ENCODE measurements at regions not wholly inside any gene's neighbourhood (a gene's known extent, or its start where the extent isn't known, plus 50 kb on each side); places are given as distances from the start of the nearest gene placed in this dataset.

DNA sequence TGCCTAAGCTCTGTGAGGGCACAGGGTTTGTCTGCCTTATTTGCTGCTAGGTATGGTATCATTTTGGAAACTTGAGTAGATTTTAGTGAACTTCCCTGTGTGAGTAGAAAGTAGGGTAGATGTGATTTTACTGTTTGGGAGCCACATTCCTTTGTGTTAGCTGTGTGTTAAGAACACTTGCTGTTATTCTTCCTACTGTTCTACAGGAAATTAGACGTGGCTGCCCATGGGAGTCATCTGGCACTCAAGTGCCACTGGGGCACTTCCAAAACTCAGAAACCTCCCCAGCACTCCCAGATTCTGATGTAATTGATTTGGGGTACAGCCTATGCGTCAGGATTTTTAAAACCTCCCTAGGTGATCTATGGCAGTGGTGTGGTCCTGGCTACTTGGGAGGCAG lies 369.9 kb upstream of the C2CD4B start:
- H2AFZ ChIP-seq (ENCODE audit: low read depth, low read length), result no peak overlapping the region
- no peak overlapping the region for H3K4me3 ChIP-seq (ENCODE audit: low read length)
- H3K9me2 ChIP-seq (ENCODE audit: insufficient read depth, low read length), result no peaks in the 10 kb centered on the region
- no peaks in the 10 kb centered on the region for H3K79me2 ChIP-seq (replicated peaks; ENCODE audit: insufficient read depth, low read length)
- no peaks in the 10 kb centered on the region for H3K27me3 ChIP-seq (ENCODE audit: insufficient read depth, low read depth, low read length)
- no peak overlapping the region for H3K4me2 ChIP-seq (ENCODE audit: low read length)
- no peaks in the 10 kb centered on the region for H3K36me3 ChIP-seq (ENCODE audit: insufficient read depth, low read length)
- H3K27ac ChIP-seq (ENCODE audit: low read length), result no peak overlapping the region
- no peaks in the 10 kb centered on the region for H4K20me1 ChIP-seq (ENCODE audit: insufficient read depth)
- TF ChIP-seq TAF1 (IDR thresholded peaks at IDR 0.05; ENCODE audit: low read depth), result no peak
- no peak for TF ChIP-seq EZH2 (IDR thresholded peaks at IDR 0.05; ENCODE audit: borderline replicate concordance, insufficient read depth, low read length, poor library complexity, severe bottlenecking)
- TF ChIP-seq SMC3 (conservative IDR thresholded peaks at IDR 0.05; ENCODE audit: poor library complexity), result no peak
- TF ChIP-seq, protein P1, sequence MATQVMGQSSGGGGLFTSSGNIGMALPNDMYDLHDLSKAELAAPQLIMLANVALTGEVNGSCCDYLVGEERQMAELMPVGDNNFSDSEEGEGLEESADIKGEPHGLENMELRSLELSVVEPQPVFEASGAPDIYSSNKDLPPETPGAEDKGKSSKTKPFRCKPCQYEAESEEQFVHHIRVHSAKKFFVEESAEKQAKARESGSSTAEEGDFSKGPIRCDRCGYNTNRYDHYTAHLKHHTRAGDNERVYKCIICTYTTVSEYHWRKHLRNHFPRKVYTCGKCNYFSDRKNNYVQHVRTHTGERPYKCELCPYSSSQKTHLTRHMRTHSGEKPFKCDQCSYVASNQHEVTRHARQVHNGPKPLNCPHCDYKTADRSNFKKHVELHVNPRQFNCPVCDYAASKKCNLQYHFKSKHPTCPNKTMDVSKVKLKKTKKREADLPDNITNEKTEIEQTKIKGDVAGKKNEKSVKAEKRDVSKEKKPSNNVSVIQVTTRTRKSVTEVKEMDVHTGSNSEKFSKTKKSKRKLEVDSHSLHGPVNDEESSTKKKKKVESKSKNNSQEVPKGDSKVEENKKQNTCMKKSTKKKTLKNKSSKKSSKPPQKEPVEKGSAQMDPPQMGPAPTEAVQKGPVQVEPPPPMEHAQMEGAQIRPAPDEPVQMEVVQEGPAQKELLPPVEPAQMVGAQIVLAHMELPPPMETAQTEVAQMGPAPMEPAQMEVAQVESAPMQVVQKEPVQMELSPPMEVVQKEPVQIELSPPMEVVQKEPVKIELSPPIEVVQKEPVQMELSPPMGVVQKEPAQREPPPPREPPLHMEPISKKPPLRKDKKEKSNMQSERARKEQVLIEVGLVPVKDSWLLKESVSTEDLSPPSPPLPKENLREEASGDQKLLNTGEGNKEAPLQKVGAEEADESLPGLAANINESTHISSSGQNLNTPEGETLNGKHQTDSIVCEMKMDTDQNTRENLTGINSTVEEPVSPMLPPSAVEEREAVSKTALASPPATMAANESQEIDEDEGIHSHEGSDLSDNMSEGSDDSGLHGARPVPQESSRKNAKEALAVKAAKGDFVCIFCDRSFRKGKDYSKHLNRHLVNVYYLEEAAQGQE (IDR thresholded peaks at IDR 0.05; ENCODE audit: borderline replicate concordance), result no peak
- TF ChIP-seq POLR2AphosphoS5 (IDR thresholded peaks at IDR 0.05), result no peak
- no peak for TF ChIP-seq EP300 (conservative IDR thresholded peaks at IDR 0.05; ENCODE audit: poor library complexity, severe bottlenecking)
- TF ChIP-seq, protein P2, sequence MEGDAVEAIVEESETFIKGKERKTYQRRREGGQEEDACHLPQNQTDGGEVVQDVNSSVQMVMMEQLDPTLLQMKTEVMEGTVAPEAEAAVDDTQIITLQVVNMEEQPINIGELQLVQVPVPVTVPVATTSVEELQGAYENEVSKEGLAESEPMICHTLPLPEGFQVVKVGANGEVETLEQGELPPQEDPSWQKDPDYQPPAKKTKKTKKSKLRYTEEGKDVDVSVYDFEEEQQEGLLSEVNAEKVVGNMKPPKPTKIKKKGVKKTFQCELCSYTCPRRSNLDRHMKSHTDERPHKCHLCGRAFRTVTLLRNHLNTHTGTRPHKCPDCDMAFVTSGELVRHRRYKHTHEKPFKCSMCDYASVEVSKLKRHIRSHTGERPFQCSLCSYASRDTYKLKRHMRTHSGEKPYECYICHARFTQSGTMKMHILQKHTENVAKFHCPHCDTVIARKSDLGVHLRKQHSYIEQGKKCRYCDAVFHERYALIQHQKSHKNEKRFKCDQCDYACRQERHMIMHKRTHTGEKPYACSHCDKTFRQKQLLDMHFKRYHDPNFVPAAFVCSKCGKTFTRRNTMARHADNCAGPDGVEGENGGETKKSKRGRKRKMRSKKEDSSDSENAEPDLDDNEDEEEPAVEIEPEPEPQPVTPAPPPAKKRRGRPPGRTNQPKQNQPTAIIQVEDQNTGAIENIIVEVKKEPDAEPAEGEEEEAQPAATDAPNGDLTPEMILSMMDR (IDR thresholded peaks at IDR 0.05; ENCODE audit: poor library complexity, severe bottlenecking), result no peak
- no peak for TF ChIP-seq MXI1 (conservative IDR thresholded peaks at IDR 0.05; ENCODE audit: poor library complexity, severe bottlenecking)
- H3F3A ChIP-seq (ENCODE audit: insufficient read depth, low read length, poor library complexity, severe bottlenecking), result no peaks in the 10 kb centered on the region
- no peak overlapping the region for H3K9ac ChIP-seq (ENCODE audit: low read length)
- no peaks in the 10 kb centered on the region for H3K9me3 ChIP-seq (ENCODE audit: low read length)

DNA sequence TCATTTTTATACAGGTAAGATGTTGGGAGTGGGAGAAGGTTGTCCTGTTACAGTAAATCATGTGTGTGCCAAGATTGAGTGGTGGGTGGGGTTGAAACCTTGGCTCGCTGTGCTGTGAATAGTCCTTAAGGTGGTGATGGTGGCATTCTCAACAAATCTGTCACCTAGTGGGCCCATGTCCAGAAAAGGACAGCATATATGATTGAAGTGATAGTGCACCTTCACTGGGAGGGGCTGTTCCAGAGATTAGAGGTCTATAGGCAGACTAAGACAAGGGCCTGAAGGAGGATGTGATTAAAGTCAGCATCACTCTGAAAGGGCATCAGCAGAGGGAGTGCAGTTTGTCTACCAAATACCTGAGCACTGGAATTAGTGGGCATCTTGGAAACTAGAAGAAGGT lies 374.2 kb upstream of the C2CD4B start:
- H3K9me2 ChIP-seq (ENCODE audit: insufficient read depth, low read length), result no peaks in the 10 kb centered on the region
- no peak overlapping the region for H3K4me3 ChIP-seq (ENCODE audit: low read length)
- no peak overlapping the region for H3K9ac ChIP-seq (ENCODE audit: low read length)
- no peaks in the 10 kb centered on the region for H3K27me3 ChIP-seq (ENCODE audit: insufficient read depth, low read depth, low read length)
- no peaks in the 10 kb centered on the region for H4K20me1 ChIP-seq (ENCODE audit: insufficient read depth)
- H3K36me3 ChIP-seq (ENCODE audit: insufficient read depth, low read length), result no peaks in the 10 kb centered on the region
- H3K27ac ChIP-seq (ENCODE audit: low read length), result no peak overlapping the region
- no peak overlapping the region for H3K4me2 ChIP-seq (ENCODE audit: low read length)
- no peak overlapping the region for H2AFZ ChIP-seq (ENCODE audit: low read depth, low read length)
- no peaks in the 10 kb centered on the region for H3K9me3 ChIP-seq (ENCODE audit: low read length)
- TF ChIP-seq EP300 (conservative IDR thresholded peaks at IDR 0.05; ENCODE audit: poor library complexity, severe bottlenecking) (no peak), RAD21 (conservative IDR thresholded peaks at IDR 0.05) (no peak), EZH2 (IDR thresholded peaks at IDR 0.05; ENCODE audit: borderline replicate concordance, insufficient read depth, low read length, poor library complexity, severe bottlenecking) (no peak), TAF1 (IDR thresholded peaks at IDR 0.05; ENCODE audit: low read depth) (no peak), POLR2AphosphoS5 (IDR thresholded peaks at IDR 0.05) (no peak), SMC3 (conservative IDR thresholded peaks at IDR 0.05; ENCODE audit: poor library complexity) (no peak), MXI1 (conservative IDR thresholded peaks at IDR 0.05; ENCODE audit: poor library complexity, severe bottlenecking) (no peak)
- TF ChIP-seq, protein P2 (IDR thresholded peaks at IDR 0.05; ENCODE audit: poor library complexity, severe bottlenecking), result no peak
- TF ChIP-seq, protein P1 (IDR thresholded peaks at IDR 0.05; ENCODE audit: borderline replicate concordance), result no peak
- H3F3A ChIP-seq (ENCODE audit: insufficient read depth, low read length, poor library complexity, severe bottlenecking), result no peaks in the 10 kb centered on the region
- no peaks in the 10 kb centered on the region for H3K79me2 ChIP-seq (replicated peaks; ENCODE audit: insufficient read depth, low read length)
